NCI-H2227 (cell line): ENCODE measurements at regions not wholly inside any gene's neighbourhood (a gene's known extent, or its start where the extent isn't known, plus 50 kb on each side); places are given as distances from the start of the nearest gene placed in this dataset.
"Not testable (repeated sequence)": the region's sequence is repeated elsewhere in the genome, so short reads cannot be mapped to it uniquely, and the experiment has no call there.

Source experiments
- DNase-seq: peaks from one replicate; lab custom pipeline; 2025; ENCODE audit not compliant: unreplicated experiment; lab: John Stamatoyannopoulos, UW

GRCh38 chrX:4179031-4179430, 465.6 kb upstream of the PRKX start:
- DNase-seq: no peak

GRCh38 chrX:4175221-4175620, 461.8 kb upstream of the PRKX start:
- no peak for DNase-seq

GRCh38 chrX:4173743-4174142, 460.3 kb upstream of the PRKX start:
- DNase-seq: no peak

GRCh38 chrX:4151798-4152197, 438.3 kb upstream of the PRKX start:
- DNase-seq: no peak

- DNase-seq: no peak
These were observed 436.8 kb upstream of the PRKX start for GRCh38 chrX:4150259-4150658.

- DNase-seq: no peak
These were observed 416.2 kb upstream of the PRKX start for GRCh38 chrX:4129626-4130025.

GRCh38 chrX:4118666-4119530, 405.4 kb upstream of the PRKX start:
- no peak for DNase-seq

GRCh38 chrX:4110964-4111363, 397.5 kb upstream of the PRKX start:
- DNase-seq: no peak

GRCh38 chrX:4094926-4095325, 381.5 kb upstream of the PRKX start:
- DNase-seq: no peak

GRCh38 chrX:4091046-4091760, 377.8 kb upstream of the PRKX start:
- DNase-seq: no peak

- DNase-seq: no peak
These were observed 346.4 kb upstream of the PRKX start for GRCh38 chrX:4059893-4060292.

GRCh38 chrX:4043951-4044350, 330.5 kb upstream of the PRKX start:
- DNase-seq: no peak

- DNase-seq: no peak
These were observed 322.4 kb upstream of the PRKX start for GRCh38 chrX:4035874-4036273.

- DNase-seq: no peak
These were observed 314.7 kb upstream of the PRKX start for GRCh38 chrX:4028151-4028550.

- DNase-seq: no peak
These were observed 291.8 kb upstream of the PRKX start for GRCh38 chrX:4005281-4005680.

GRCh38 chrX:4004822-4005221, 291.4 kb upstream of the PRKX start:
- DNase-seq: no peak

- DNase-seq: no peak
These were observed 280.9 kb upstream of the PRKX start for GRCh38 chrX:3994315-3994714.

GRCh38 chrX:3990569-3990968, 277.1 kb upstream of the PRKX start:
- no peak for DNase-seq

GRCh38 chrX:3972104-3972858, 258.8 kb upstream of the PRKX start:
- not testable (repeated sequence) for DNase-seq

GRCh38 chrX:3968749-3969148, 255.3 kb upstream of the PRKX start:
- DNase-seq: no peak

- DNase-seq: no peak
These were observed 250.5 kb upstream of the PRKX start for GRCh38 chrX:3963980-3964379.
